Stomach smooth muscle (tissue), 2 donors: ENCODE measurements at regions not wholly inside any gene's neighbourhood (a gene's known extent, or its start where the extent isn't known, plus 50 kb on each side); places are given as distances from the start of the nearest gene placed in this dataset.
A peak's percentile ranks its signal among the peaks of the same experiment; 100 is the strongest.

Source experiments
- H3K27ac ChIP-seq: one replicate; pipeline ENCODE4 v1.7.0; 2013; ENCODE audit warnings: mild to moderate bottlenecking, low read length, inconsistent platforms
- H3K27me3 ChIP-seq, 2 donors: one replicate each; pipeline ENCODE4 v1.7.0; 2013; ENCODE audit warnings: low read length in 2 of 2; ENCODE audit not compliant: insufficient read depth in 2 of 2, control insufficient read depth in 1 of 2
- H3K36me3 ChIP-seq, 2 donors: one replicate each; pipeline ENCODE4 v1.7.0; 2013; ENCODE audit warnings: low read length in 2 of 2; ENCODE audit not compliant: control insufficient read depth in 2 of 2, insufficient read depth in 2 of 2
- H3K4me1 ChIP-seq: one replicate; pipeline ENCODE4 v1.7.0; 2013; ENCODE audit warnings: low read length; ENCODE audit not compliant: control insufficient read depth, insufficient read depth
- H3K4me3 ChIP-seq, 2 donors: one replicate each; pipeline ENCODE4 v1.7.0; 2013; ENCODE audit warnings: low read length in 2 of 2
- H3K9ac ChIP-seq, 2 donors: one replicate each; pipeline ENCODE4 v1.7.0; 2013; ENCODE audit warnings: low read length in 2 of 2, mild to moderate bottlenecking in 1 of 2
- H3K9me3 ChIP-seq, 2 donors: one replicate each; pipeline ENCODE4 v1.7.0; 2013; ENCODE audit warnings: low read length in 2 of 2; ENCODE audit not compliant: control insufficient read depth in 2 of 2
- donor health status: healthy.
- donor health status: Pancreatic carcinoma.

DNA sequence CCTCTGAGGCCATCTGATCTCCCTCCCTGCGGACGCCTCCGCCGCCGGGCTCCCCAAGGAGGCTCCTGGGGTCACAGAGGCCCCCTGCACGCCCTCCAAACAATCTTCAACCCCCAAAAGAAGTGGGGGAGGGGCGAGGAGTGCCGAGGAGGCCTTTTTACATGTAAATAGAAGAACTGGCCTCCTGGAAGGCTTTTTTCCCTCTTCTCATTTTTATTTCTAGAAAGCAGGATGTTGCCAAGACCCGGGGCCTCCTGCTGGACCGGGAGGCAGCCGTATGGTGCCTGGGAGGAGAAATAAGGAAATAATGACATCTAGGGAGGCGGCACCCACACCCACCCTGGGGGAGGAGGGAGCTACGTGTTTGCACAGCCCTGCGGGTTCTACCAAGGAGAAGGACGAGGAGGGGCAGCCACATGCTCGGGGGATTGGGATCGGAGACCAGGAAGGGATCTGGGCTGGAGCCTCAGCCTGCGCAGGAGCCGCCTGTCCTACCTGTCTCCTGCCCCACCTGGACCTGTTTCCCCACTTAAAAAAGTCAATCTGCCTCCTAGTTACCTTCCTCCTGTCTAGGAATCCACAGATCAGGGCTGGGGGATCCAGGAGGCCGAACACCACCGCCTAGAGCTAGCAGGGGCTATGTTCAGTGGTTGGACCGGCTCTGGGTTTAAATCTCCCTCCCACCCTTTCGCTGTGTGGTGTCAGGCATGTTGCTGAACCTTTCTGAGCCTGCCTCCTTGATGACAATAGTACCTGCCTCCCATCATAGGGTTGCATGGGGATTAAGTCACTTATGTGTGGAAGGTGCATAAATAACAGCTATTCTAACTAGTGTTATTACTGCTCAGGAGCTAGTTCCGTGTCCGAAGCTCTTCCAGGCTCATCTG lies 175.7 kb upstream of the GSE1 start:
- Histone ChIP-seq H3K9me3 (no peaks in the 10 kb centered on the region), H3K4me3 (no peak overlapping the region), H3K9ac (peak overlapping the region in 1 of 2 donors; percentile 14), H3K27me3 (no peaks in the 10 kb centered on the region), H3K36me3 (peaks cover 0 to 4% of the 10 kb centered on the region in 2 donors), H3K27ac (peak overlapping the region; percentile 37), H3K4me1 (peaks cover 20% of the 10 kb centered on the region)

DNA sequence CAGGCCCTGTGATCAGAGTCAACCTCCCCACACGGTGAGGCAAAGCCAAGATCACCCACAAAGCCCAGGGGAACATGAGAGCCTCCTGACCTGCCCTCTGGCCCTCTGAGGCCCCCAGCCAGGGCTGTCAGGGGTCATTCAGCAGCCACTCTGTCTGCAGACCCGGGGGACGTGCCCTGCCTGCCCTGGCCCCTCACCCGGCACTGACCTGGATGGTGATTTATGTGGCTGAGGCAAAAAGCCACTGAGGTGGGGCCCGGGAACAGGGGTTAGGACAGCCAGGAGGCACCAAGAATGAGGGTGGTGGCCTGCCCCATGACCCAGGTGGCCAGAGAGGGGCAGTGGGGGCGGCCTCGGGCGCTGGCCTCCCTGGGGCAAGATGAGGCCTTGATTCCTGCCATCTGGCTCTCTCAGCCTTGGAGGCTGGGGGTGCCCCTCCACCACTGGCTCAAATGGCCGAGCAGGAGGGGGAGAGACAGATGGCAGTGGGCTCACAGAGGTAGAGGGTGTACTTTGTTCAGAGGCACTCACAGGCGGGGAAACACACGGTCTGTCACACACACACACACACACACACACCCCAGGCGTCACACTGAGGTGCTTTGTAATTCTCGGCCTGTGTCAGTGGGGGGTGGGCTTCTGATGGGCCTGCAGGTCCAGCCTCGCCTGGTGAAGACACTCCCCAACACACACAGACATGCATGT lies 174.0 kb upstream of the GSE1 start:
- Histone ChIP-seq H3K27me3 (no peaks in the 10 kb centered on the region), H3K36me3 (peaks cover 0 to 4% of the 10 kb centered on the region in 2 donors), H3K9ac (no peak overlapping the region), H3K4me1 (peaks cover 20% of the 10 kb centered on the region), H3K4me3 (no peak overlapping the region), H3K9me3 (no peaks in the 10 kb centered on the region), H3K27ac (no peak overlapping the region)

DNA sequence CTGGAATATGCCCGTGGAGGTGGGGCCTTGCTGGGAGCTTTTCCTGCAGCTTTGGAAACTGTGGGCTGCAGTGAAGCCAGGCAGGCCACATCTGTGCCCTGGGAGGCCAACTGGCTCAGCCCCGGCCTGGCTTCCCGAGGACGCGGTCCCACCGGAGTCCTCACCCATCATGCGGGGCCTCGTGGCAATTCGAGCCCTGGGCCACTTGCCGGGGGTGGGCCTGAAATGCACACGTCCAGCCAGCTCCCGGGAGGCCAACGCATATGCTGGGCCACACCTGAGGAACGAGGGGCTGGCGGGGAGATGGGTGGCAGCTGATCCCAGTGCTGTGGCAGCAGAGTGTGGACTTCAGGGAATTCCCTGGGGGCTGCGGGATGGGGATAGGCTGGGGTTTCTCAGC lies 172.4 kb upstream of the GSE1 start:
- no peaks in the 10 kb centered on the region for H3K27me3 ChIP-seq
- H3K4me3 ChIP-seq: no peak overlapping the region
- H3K27ac ChIP-seq: no peak overlapping the region
- no peaks in the 10 kb centered on the region for H3K9me3 ChIP-seq
- H3K4me1 ChIP-seq: peaks cover 30% of the 10 kb centered on the region
- peaks cover 0 to 4% of the 10 kb centered on the region in 2 donors for H3K36me3 ChIP-seq
- H3K9ac ChIP-seq: no peak overlapping the region

- Histone ChIP-seq H3K4me1 (peaks cover 32% of the 10 kb centered on the region), H3K27ac (no peak overlapping the region), H3K27me3 (no peaks in the 10 kb centered on the region), H3K9ac (no peak overlapping the region), H3K36me3 (peaks cover 0 to 4% of the 10 kb centered on the region in 2 donors), H3K4me3 (no peak overlapping the region), H3K9me3 (no peaks in the 10 kb centered on the region)
Observed at GRCh38 chr16:85441189-85441889, 171.8 kb upstream of the GSE1 start.

- no peaks in the 10 kb centered on the region for H3K9me3 ChIP-seq
- no peak overlapping the region for H3K4me3 ChIP-seq
- peaks cover 25% of the 10 kb centered on the region for H3K4me1 ChIP-seq
- peaks cover 0 to 4% of the 10 kb centered on the region in 2 donors for H3K36me3 ChIP-seq
- no peaks in the 10 kb centered on the region for H3K27me3 ChIP-seq
- H3K9ac ChIP-seq: no peak overlapping the region
- H3K27ac ChIP-seq: no peak overlapping the region
Observed at GRCh38 chr16:85441890-85442670, 171.0 kb upstream of the GSE1 start.

GRCh38 chr16:85443116-85443515 lies 170.0 kb upstream of the GSE1 start:
- no peaks in the 10 kb centered on the region for H3K27me3 ChIP-seq
- H3K4me1 ChIP-seq: peaks cover 22% of the 10 kb centered on the region
- H3K4me3 ChIP-seq: no peak overlapping the region
- H3K9ac ChIP-seq: no peak overlapping the region
- H3K9me3 ChIP-seq: no peaks in the 10 kb centered on the region
- H3K27ac ChIP-seq: no peak overlapping the region
- peaks cover 0 to 4% of the 10 kb centered on the region in 2 donors for H3K36me3 ChIP-seq

DNA sequence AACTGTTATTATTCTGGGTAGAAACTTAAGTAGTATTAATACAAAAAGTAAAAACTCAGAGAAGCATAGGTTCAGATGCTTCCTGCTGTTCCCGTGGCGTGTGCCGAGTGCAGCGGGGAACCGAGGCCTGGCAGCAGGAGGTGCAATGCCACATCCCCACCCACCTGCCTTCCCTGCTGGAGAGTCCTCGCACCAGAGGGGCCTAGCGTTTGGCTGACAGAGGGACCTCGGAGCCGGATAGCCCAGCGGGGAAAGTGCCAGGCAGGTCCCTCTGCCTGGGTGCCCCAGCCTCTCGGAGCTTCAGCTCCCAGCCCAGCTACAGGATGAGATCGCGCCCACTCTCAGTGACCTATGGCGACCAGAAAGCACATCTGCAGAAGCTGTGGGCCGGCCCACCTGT lies 169.6 kb upstream of the GSE1 start:
- Histone ChIP-seq H3K4me3 (no peak overlapping the region), H3K9ac (no peak overlapping the region), H3K36me3 (peaks cover 0 to 4% of the 10 kb centered on the region in 2 donors), H3K27me3 (no peaks in the 10 kb centered on the region), H3K27ac (no peak overlapping the region), H3K4me1 (peaks cover 22% of the 10 kb centered on the region), H3K9me3 (no peaks in the 10 kb centered on the region)

DNA sequence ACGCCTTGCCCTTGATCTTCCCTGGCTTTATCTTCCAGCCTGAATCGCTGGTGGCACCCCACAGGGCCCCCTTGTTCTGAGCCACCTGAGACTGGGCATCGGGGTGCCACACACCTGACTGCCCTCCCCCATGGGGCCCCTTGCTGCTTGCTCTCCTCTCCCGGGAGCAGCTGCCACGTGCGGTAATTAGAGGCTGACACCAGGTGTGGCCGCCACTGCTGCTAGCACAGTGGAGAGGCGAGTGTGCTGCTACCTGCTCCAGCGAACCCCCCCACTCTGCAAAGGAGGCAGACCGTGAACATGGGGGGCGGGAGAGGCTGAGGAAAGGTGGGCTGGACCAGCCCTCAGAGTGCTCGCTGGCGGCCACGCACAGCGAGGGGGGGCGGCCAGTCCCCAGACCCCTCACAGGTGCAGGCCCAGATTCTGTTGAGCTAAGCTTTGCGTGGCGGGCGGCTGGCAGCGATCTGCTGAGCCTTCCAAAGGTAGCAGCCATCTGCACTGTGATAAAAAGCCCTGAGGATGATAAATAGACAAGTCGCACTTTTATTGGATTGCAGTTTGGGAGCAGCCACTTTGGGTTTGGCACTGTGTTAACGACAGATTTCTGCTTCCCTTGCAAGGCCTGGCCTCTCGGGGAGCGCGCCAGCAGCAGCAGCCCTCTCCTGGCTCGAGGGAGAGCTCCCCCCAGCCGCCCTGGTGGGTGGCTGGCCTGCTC lies 167.9 kb upstream of the GSE1 start:
- Histone ChIP-seq H3K27ac (peak overlapping the region; percentile 41), H3K9ac (no peak overlapping the region), H3K36me3 (no peaks in the 10 kb centered on the region), H3K9me3 (no peaks in the 10 kb centered on the region), H3K4me3 (no peak overlapping the region), H3K27me3 (no peaks in the 10 kb centered on the region), H3K4me1 (peaks cover 22% of the 10 kb centered on the region)

GRCh38 chr16:85445779-85446222 lies 167.3 kb upstream of the GSE1 start:
- no peak overlapping the region for H3K9ac ChIP-seq
- H3K27ac ChIP-seq: peak overlapping the region; percentile 41
- H3K4me1 ChIP-seq: peaks cover 22% of the 10 kb centered on the region

More at GRCh38 chr16:85445779-85446222, 167.3 kb upstream of the GSE1 start:
- Histone ChIP-seq H3K4me3 (no peak overlapping the region), H3K9me3 (no peaks in the 10 kb centered on the region), H3K27me3 (no peaks in the 10 kb centered on the region), H3K36me3 (no peaks in the 10 kb centered on the region)
